ENCODE measurements at regions not wholly inside any gene's neighbourhood (a gene's known extent, or its start where the extent isn't known, plus 50 kb on each side); places are given as distances from the start of the nearest gene placed in this dataset.

- TF ChIP-seq CTCF (conservative IDR thresholded peaks at IDR 0.05; ENCODE audit: low read length) (no peak), EZH2phosphoT487 (IDR thresholded peaks at IDR 0.05; ENCODE audit: borderline replicate concordance) (no peak)
Measured at GRCh38 chr13:61470786-61471185, 55.1 kb upstream of the PCDH20 start.

All from Loucy (cell line).